ENCODE measurements at regions not wholly inside any gene's neighbourhood (a gene's known extent, or its start where the extent isn't known, plus 50 kb on each side); places are given as distances from the start of the nearest gene placed in this dataset.
A peak's percentile ranks its signal among the peaks of the same experiment; 100 is the strongest.

DNA sequence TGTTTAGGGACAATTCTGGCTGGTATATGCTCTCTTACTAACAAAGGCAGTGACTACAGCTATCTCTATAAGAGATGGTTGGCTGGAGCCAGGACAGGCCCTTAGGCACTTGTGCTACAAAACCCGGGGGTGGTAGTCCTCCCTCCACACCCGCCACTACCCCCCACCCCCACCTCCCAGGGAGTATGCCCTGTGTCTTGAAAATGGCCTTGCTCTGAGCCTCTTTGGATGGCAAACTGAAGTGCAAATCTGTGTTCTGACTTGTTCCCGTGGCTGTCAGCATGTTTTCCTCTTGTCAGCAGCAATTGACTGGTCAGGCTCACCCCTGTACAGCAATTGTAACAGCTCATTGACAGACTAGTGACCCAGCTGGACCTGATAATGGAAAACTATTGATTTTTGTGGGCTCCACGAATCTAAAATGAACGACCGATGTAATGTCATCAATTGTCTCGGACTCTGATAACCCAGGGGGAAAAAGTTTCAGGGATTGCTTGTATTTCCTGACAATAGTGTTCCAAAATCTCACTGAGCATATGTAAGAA is 139.4 kb upstream of the BARHL2 start:
- no peak overlapping the region for H3K4me2 ChIP-seq (ENCODE audit: low read length)
- intact Hi-C loops (cut with micrococcal nuclease): loop anchor here (10.0 kb wide), 1 partner anchor 122 kb away; no protein-coding TSS in a partner anchor
- no peak overlapping the region for H3K4me3 ChIP-seq (ENCODE audit: low read length)
- no peak overlapping the region for H2AFZ ChIP-seq (ENCODE audit: low read length)
- H3K36me3 ChIP-seq (ENCODE audit: low read depth, low read length): no peaks in the 10 kb centered on the region
- no peak for DNase-seq
- no peaks in the 10 kb centered on the region for H3K9me2 ChIP-seq (replicated peaks; ENCODE audit: low read length)
- H3K27ac ChIP-seq (ENCODE audit: low read length): no peak overlapping the region
- ATAC-seq: no peak
- no peaks in the 10 kb centered on the region for H3F3A ChIP-seq (ENCODE audit: low read length, unreplicated experiment)
- no peak overlapping the region for H3K9ac ChIP-seq (ENCODE audit: low read length)
- no peaks in the 10 kb centered on the region for H4K20me1 ChIP-seq (ENCODE audit: low read length)
- H3K27me3 ChIP-seq (ENCODE audit: low read length): peaks cover 23% of the 10 kb centered on the region; the same call in 1 of the 2 replicates
- no peaks in the 10 kb centered on the region for H3K79me2 ChIP-seq (ENCODE audit: low read length)
- no TSS peak for BruUV-seq (replicated peaks)
- TF ChIP-seq, protein P1, sequence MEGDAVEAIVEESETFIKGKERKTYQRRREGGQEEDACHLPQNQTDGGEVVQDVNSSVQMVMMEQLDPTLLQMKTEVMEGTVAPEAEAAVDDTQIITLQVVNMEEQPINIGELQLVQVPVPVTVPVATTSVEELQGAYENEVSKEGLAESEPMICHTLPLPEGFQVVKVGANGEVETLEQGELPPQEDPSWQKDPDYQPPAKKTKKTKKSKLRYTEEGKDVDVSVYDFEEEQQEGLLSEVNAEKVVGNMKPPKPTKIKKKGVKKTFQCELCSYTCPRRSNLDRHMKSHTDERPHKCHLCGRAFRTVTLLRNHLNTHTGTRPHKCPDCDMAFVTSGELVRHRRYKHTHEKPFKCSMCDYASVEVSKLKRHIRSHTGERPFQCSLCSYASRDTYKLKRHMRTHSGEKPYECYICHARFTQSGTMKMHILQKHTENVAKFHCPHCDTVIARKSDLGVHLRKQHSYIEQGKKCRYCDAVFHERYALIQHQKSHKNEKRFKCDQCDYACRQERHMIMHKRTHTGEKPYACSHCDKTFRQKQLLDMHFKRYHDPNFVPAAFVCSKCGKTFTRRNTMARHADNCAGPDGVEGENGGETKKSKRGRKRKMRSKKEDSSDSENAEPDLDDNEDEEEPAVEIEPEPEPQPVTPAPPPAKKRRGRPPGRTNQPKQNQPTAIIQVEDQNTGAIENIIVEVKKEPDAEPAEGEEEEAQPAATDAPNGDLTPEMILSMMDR (conservative IDR thresholded peaks at IDR 0.05; ENCODE audit: low read depth, low read length): no peak
- TF ChIP-seq EZH2 (IDR thresholded peaks at IDR 0.05; ENCODE audit: low read length, unreplicated experiment) (no peak), EZH2phosphoT487 (IDR thresholded peaks at IDR 0.05; ENCODE audit: borderline replicate concordance, low read length) (no peak)
- peaks cover 6% of the 10 kb centered on the region for H3K4me1 ChIP-seq (ENCODE audit: insufficient read depth, low read length)
- POLR2A ChIA-PET (ENCODE audit: unreplicated experiment): no interaction called here
- no peaks in the 10 kb centered on the region for H3K9me3 ChIP-seq (ENCODE audit: low read length)
- CTCF ChIA-PET: no interaction called here

DNA sequence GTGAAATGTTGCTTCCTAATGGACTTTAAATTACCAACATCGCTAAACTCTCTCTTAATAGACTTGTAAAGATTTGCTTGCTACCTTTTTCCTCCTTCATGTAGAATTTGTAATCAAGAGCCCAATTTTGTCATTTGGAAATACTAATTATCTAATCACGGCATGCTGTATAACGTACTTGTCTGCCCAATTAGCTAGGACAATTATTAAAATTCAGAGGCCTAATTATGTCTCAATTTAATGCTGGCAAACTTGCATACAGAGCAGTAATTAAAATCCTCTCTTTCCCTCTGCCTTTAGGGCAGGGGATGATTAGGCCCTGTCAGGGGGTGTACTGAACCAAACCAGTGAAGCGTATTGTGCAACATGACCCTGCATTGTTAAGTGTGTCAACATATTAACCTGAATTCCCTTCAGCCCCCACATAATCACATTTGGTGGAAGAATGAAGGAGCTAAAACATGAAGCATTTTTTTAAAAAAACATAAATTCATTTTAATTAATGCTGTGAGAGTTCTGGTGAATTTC is 137.4 kb upstream of the BARHL2 start:
- Histone ChIP-seq H4K20me1 (ENCODE audit: low read length) (no peaks in the 10 kb centered on the region), H3F3A (ENCODE audit: low read length, unreplicated experiment) (no peaks in the 10 kb centered on the region), H3K9me2 (replicated peaks; ENCODE audit: low read length) (no peaks in the 10 kb centered on the region), H3K4me2 (ENCODE audit: low read length) (no peak overlapping the region), H3K36me3 (ENCODE audit: low read depth, low read length) (no peaks in the 10 kb centered on the region), H2AFZ (ENCODE audit: low read length) (no peak overlapping the region), H3K27ac (ENCODE audit: low read length) (no peak overlapping the region), H3K27me3 (ENCODE audit: low read length) (peaks cover 23% of the 10 kb centered on the region; the same call in 1 of the 2 replicates), H3K9me3 (ENCODE audit: low read length) (no peaks in the 10 kb centered on the region), H3K4me1 (ENCODE audit: insufficient read depth, low read length) (peaks cover 10% of the 10 kb centered on the region), H3K4me3 (ENCODE audit: low read length) (no peak overlapping the region), H3K79me2 (ENCODE audit: low read length) (no peaks in the 10 kb centered on the region), H3K9ac (ENCODE audit: low read length) (no peak overlapping the region)
- intact Hi-C loops (cut with micrococcal nuclease): loop anchor here (10.0 kb wide), 1 partner anchor 120 kb away; no protein-coding TSS in a partner anchor
- ChIA-PET POLR2A (ENCODE audit: unreplicated experiment) (no interaction called here), CTCF (no interaction called here)
- TF ChIP-seq EZH2phosphoT487 (IDR thresholded peaks at IDR 0.05; ENCODE audit: borderline replicate concordance, low read length): no peak
- TF ChIP-seq, protein P1 (conservative IDR thresholded peaks at IDR 0.05; ENCODE audit: low read depth, low read length): no peak
- TF ChIP-seq EZH2 (IDR thresholded peaks at IDR 0.05; ENCODE audit: low read length, unreplicated experiment): no peak
- BruUV-seq (replicated peaks): no TSS peak
- DNase-seq (no peak), ATAC-seq (no peak)

DNA sequence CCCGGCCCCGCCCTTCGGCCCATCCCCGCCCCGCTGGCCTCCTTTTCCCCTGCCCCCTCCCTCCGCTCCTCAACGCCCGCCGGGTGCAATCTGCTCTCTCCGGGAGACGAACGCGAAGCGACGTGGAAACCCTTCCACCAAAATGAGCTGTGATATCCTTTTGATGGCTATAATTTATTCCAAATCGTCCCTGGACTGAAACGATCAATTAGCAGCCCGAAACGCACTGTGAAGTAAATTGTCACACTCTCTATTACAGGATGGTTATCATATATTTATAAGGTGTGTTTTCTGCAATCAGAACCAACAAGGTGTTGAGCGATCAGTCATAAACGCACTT is 134.6 kb upstream of the BARHL2 start:
- peak overlapping the region; percentile 99 for H2AFZ ChIP-seq (ENCODE audit: low read length)
- H3K79me2 ChIP-seq (ENCODE audit: low read length): no peaks in the 10 kb centered on the region
- ATAC-seq: no peak
- TF ChIP-seq EZH2phosphoT487 (IDR thresholded peaks at IDR 0.05; ENCODE audit: borderline replicate concordance, low read length) (no peak), EZH2 (IDR thresholded peaks at IDR 0.05; ENCODE audit: low read length, unreplicated experiment) (no peak)
- TF ChIP-seq, protein P1 (conservative IDR thresholded peaks at IDR 0.05; ENCODE audit: low read depth, low read length): no peak
- H3F3A ChIP-seq (ENCODE audit: low read length, unreplicated experiment): no peaks in the 10 kb centered on the region
- no peaks in the 10 kb centered on the region for H3K36me3 ChIP-seq (ENCODE audit: low read depth, low read length)
- H3K9ac ChIP-seq (ENCODE audit: low read length): no peak overlapping the region
- intact Hi-C loops (cut with micrococcal nuclease): loop anchor here (10.0 kb wide), 1 partner anchor 117 kb away; no protein-coding TSS in a partner anchor
- ChIA-PET POLR2A (ENCODE audit: unreplicated experiment) (no interaction called here), CTCF (no interaction called here)
- H3K4me1 ChIP-seq (ENCODE audit: insufficient read depth, low read length): peaks cover 10% of the 10 kb centered on the region
- no peaks in the 10 kb centered on the region for H4K20me1 ChIP-seq (ENCODE audit: low read length)
- peak overlapping the region; percentile 70 for H3K4me3 ChIP-seq (ENCODE audit: low read length)
- H3K4me2 ChIP-seq (ENCODE audit: low read length): peak overlapping the region; percentile 98
- DNase-seq: no peak
- no TSS peak for BruUV-seq (replicated peaks)
- H3K27ac ChIP-seq (ENCODE audit: low read length): no peak overlapping the region
- no peaks in the 10 kb centered on the region for H3K9me3 ChIP-seq (ENCODE audit: low read length)
- no peaks in the 10 kb centered on the region for H3K9me2 ChIP-seq (replicated peaks; ENCODE audit: low read length)
- peaks cover 28% of the 10 kb centered on the region; the same call in 1 of the 2 replicates for H3K27me3 ChIP-seq (ENCODE audit: low read length)
